ENCODE measurements at regions not wholly inside any gene's neighbourhood (a gene's known extent, or its start where the extent isn't known, plus 50 kb on each side); places are given as distances from the start of the nearest gene placed in this dataset.

GRCh38 chr2:120465012-120465700, 119.2 kb downstream of the INHBB start:
- no peak overlapping the region for H2BK15ac ChIP-seq (ENCODE audit: low read depth, low read length)
- H3K4me1 ChIP-seq (ENCODE audit: insufficient read depth, low read length), result peaks cover 4% of the 10 kb centered on the region; the same call in 1 of the 2 replicates
- no peak overlapping the region for H2BK20ac ChIP-seq (ENCODE audit: low read depth, low read length, poor library complexity, severe bottlenecking)
- H3K4me1 Mint-ChIP-seq, result peaks cover 10 to 15% of the 10 kb centered on the region in 2 experiments
- peaks cover 1 to 4% of the 10 kb centered on the region in 2 experiments; a peak in 2 of 5 replicates for H3K9me3 Mint-ChIP-seq
- H3K4me2 ChIP-seq (ENCODE audit: insufficient read depth, insufficient read length, low read length), result no peak overlapping the region
- H3K27ac ChIP-seq (ENCODE audit: insufficient read length, low read depth, low read length), result no peak overlapping the region
- no peak overlapping the region for H3K56ac ChIP-seq (ENCODE audit: insufficient read length, low read depth, low read length)
- no peak overlapping the region for H3K18ac ChIP-seq (ENCODE audit: insufficient read length, low read depth, low read length)
- no peaks in the 10 kb centered on the region for H3K79me2 ChIP-seq (ENCODE audit: insufficient read depth, low read length)
- no CpG with 5 or more reads among the region's 11 CpGs for WGBS (ENCODE audit: extremely low coverage, insufficient read length, low lambda C conversion rate)
- DNase-seq, result no peak
- H3K27me3 ChIP-seq (ENCODE audit: insufficient read depth, low read length), result peaks cover 69% of the 10 kb centered on the region
- no peak overlapping the region for H2BK12ac ChIP-seq (ENCODE audit: insufficient read length, low read depth, low read length)
- H4K20me1 ChIP-seq (ENCODE audit: control insufficient read depth, insufficient read depth, insufficient read length), result no peaks in the 10 kb centered on the region
- H3K27me3 Mint-ChIP-seq (ENCODE audit: low read depth), result peaks cover 98% of the 10 kb centered on the region
- H2AK5ac ChIP-seq (ENCODE audit: insufficient read length, low read length), result no peak overlapping the region
- TF ChIP-seq CTCF (conservative IDR thresholded peaks at IDR 0.05), result no peak
- H2AFZ ChIP-seq (ENCODE audit: low read length), result no peak overlapping the region
- no peaks in the 10 kb centered on the region for H3K79me1 ChIP-seq (ENCODE audit: insufficient read depth, low read depth, low read length, poor library complexity, severe bottlenecking)
- H3K4ac ChIP-seq (ENCODE audit: low read depth, low read length), result no peak overlapping the region
- no peak overlapping the region for H3T11ph ChIP-seq (ENCODE audit: low read length)
- H3K36me3 Mint-ChIP-seq (ENCODE audit: insufficient read depth in 1 of 3, low read depth in 3 of 3), result no peaks in the 10 kb centered on the region
- no peak overlapping the region for H3K9ac ChIP-seq (ENCODE audit: extremely low read depth, insufficient read length, low read length)
- peaks cover 3% of the 10 kb centered on the region for H3K23me2 ChIP-seq (ENCODE audit: insufficient read length, low read depth, low read length, poor library complexity, severe bottlenecking)
- H3K27ac Mint-ChIP-seq, result no peak overlapping the region
- no peak overlapping the region for H3K14ac ChIP-seq (ENCODE audit: insufficient read depth, low read length)
- no peak overlapping the region for H2BK5ac ChIP-seq (ENCODE audit: insufficient read length, low read length)
- H3K9me3 ChIP-seq (ENCODE audit: control insufficient read depth, low read depth, low read length), result no peaks in the 10 kb centered on the region
- H4K5ac ChIP-seq (ENCODE audit: insufficient read length, low read depth, low read length), result no peak overlapping the region
- no peak overlapping the region for H2BK120ac ChIP-seq (ENCODE audit: low read depth, low read length, poor library complexity, severe bottlenecking)
- H4K91ac ChIP-seq (ENCODE audit: insufficient read length, low read depth, low read length), result no peak overlapping the region
- no peak overlapping the region for H4K8ac ChIP-seq (replicated peaks; ENCODE audit: insufficient read length, low read depth, low read length)
- H3K23ac ChIP-seq (ENCODE audit: insufficient read length, low read depth, low read length), result no peak overlapping the region
- peak overlapping the region in 1 of 2 experiments; percentile 42; a peak in 1 of 5 replicates for H3K4me3 Mint-ChIP-seq

Measured in H9 (cell line).